ENCODE measurements at regions not wholly inside any gene's neighbourhood (a gene's known extent, or its start where the extent isn't known, plus 50 kb on each side); places are given as distances from the start of the nearest gene placed in this dataset.
A peak's percentile ranks its signal among the peaks of the same experiment; 100 is the strongest.

- POLR2A ChIA-PET = no interaction called here
- Mint-ChIP-seq H3K9me3 (peaks cover 0 to 38% (median 6%) of the 10 kb centered on the region in 9 donors), H3K27ac (no peak overlapping the region), H3K36me3 (peaks cover 0 to 22% (median 0%) of the 10 kb centered on the region in 3 donors), H3K4me1 (no peaks in the 10 kb centered on the region), H3K27me3 (peaks cover 0 to 20% (median 5%) of the 10 kb centered on the region in 5 donors), H3K4me3 (no peak overlapping the region)
- ATAC-seq (no peak), DNase-seq (no peak)
Measured at GRCh38 chr12:97948591-97948990, 486.0 kb downstream of the RMST start.

- Mint-ChIP-seq H3K27ac (no peak overlapping the region), H3K27me3 (peaks cover 0 to 33% (median 5%) of the 10 kb centered on the region in 5 donors), H3K36me3 (peaks cover 0 to 22% (median 0%) of the 10 kb centered on the region in 3 donors), H3K4me1 (no peaks in the 10 kb centered on the region), H3K9me3 (peaks cover 0 to 47% (median 9%) of the 10 kb centered on the region in 9 donors), H3K4me3 (no peak overlapping the region)
- POLR2A ChIA-PET = no interaction called here
- ATAC-seq (no peak), DNase-seq (no peak)
Measured at GRCh38 chr12:97951239-97951638, 488.6 kb downstream of the RMST start.

- no peak for ATAC-seq
- no peak overlapping the region for H3K27ac Mint-ChIP-seq
- H3K4me1 Mint-ChIP-seq = no peaks in the 10 kb centered on the region
Measured at GRCh38 chr12:97951717-97952116, 489.1 kb downstream of the RMST start.

DNA sequence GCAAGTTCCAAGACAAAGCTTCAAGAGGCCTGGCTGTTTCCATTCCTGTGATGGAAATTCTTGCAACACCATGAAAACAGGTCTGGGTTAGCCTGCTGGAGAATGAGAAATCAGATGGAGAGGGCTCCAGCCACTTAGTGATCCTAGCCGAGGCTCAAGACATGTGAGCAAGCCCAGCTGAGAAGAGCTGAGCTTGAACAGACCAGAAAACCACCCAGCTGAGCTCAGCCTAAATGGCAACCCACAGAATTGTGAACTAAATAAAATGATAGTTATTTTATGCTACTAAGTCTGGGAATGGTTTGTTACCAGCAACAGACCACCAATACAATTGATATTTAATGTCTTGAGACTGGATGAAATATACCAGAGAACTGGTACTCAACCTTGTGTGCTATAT is 494.5 kb downstream of the RMST start:
- H3K27me3 Mint-ChIP-seq = peaks cover 0 to 13% (median 0%) of the 10 kb centered on the region in 5 donors
- ATAC-seq (no peak), DNase-seq (no peak)
- POLR2A ChIA-PET = no interaction called here
- H3K4me1 Mint-ChIP-seq = no peaks in the 10 kb centered on the region
- H3K27ac Mint-ChIP-seq = no peak overlapping the region
- no peak overlapping the region for H3K4me3 Mint-ChIP-seq
- peaks cover 0 to 6% (median 0%) of the 10 kb centered on the region in 3 donors for H3K36me3 Mint-ChIP-seq
- H3K9me3 Mint-ChIP-seq = peaks cover 0 to 17% (median 6%) of the 10 kb centered on the region in 9 donors

More at GRCh38 chr12:97951717-97952116, 489.1 kb downstream of the RMST start:
- Mint-ChIP-seq H3K9me3 (peaks cover 0 to 48% (median 10%) of the 10 kb centered on the region in 9 donors), H3K36me3 (peaks cover 0 to 25% (median 0%) of the 10 kb centered on the region in 3 donors), H3K27me3 (peaks cover 0 to 33% (median 5%) of the 10 kb centered on the region in 5 donors), H3K4me3 (no peak overlapping the region)
- POLR2A ChIA-PET = no interaction called here
- no peak for DNase-seq

- H3K4me1 Mint-ChIP-seq = no peaks in the 10 kb centered on the region
- POLR2A ChIA-PET = no interaction called here
- no peak for DNase-seq
- no peak overlapping the region for H3K4me3 Mint-ChIP-seq
- peaks cover 0 to 6% (median 0%) of the 10 kb centered on the region in 3 donors for H3K36me3 Mint-ChIP-seq
- H3K9me3 Mint-ChIP-seq = peaks cover 0 to 16% (median 6%) of the 10 kb centered on the region in 9 donors
- ATAC-seq = no peak
- H3K27me3 Mint-ChIP-seq = peaks cover 0 to 4% (median 0%) of the 10 kb centered on the region in 5 donors
- H3K27ac Mint-ChIP-seq = no peak overlapping the region
Measured at GRCh38 chr12:97960225-97960624, 497.6 kb downstream of the RMST start.

GRCh38 chr12:97960741-97961608 is 498.4 kb downstream of the RMST start:
- DNase-seq = peak in 1 of 10 donors; percentile 3
- ATAC-seq = no peak
- H3K4me3 Mint-ChIP-seq = no peak overlapping the region
- peaks cover 0 to 2% (median 0%) of the 10 kb centered on the region in 5 donors for H3K27me3 Mint-ChIP-seq
- POLR2A ChIA-PET = no interaction called here
- peaks cover 0 to 11% (median 4%) of the 10 kb centered on the region in 9 donors for H3K9me3 Mint-ChIP-seq
- peaks cover 0 to 6% (median 0%) of the 10 kb centered on the region in 3 donors for H3K36me3 Mint-ChIP-seq
- H3K27ac Mint-ChIP-seq = no peak overlapping the region
- H3K4me1 Mint-ChIP-seq = no peaks in the 10 kb centered on the region

DNA sequence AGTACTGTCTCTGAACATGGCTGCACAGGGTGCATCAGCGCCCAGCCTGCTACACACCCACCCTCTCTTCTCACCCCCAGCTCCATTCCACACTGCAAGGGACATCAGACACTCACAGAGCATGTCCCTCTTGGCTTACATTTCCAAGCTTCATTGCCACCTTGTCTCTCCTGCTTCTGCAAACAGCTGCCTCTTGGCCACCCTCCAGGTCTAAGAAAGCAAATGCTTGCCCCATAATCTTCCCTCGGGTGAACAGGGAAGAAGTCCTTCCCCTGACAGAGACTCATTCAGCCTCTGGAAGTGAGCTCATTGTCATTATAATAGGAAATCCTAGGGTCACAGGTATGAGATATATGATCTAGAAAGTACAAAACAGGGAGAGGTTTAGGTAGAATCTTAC is 505.2 kb downstream of the RMST start:
- H3K4me1 Mint-ChIP-seq = no peaks in the 10 kb centered on the region
- no peak overlapping the region for H3K4me3 Mint-ChIP-seq
- DNase-seq (no peak), ATAC-seq (no peak)
- POLR2A ChIA-PET = no interaction called here
- H3K27ac Mint-ChIP-seq = no peak overlapping the region
- no peaks in the 10 kb centered on the region for H3K36me3 Mint-ChIP-seq
- H3K9me3 Mint-ChIP-seq = no peaks in the 10 kb centered on the region
- peaks cover 0 to 14% (median 2%) of the 10 kb centered on the region in 5 donors for H3K27me3 Mint-ChIP-seq

- no peaks in the 10 kb centered on the region for H3K36me3 Mint-ChIP-seq
- no peak for DNase-seq
- ATAC-seq = no peak
- peaks cover 0 to 14% (median 2%) of the 10 kb centered on the region in 5 donors for H3K27me3 Mint-ChIP-seq
- H3K4me1 Mint-ChIP-seq = no peaks in the 10 kb centered on the region
- no peak overlapping the region for H3K27ac Mint-ChIP-seq
- POLR2A ChIA-PET = no interaction called here
- H3K4me3 Mint-ChIP-seq = no peak overlapping the region
- no peaks in the 10 kb centered on the region for H3K9me3 Mint-ChIP-seq
Measured at GRCh38 chr12:97968641-97969197, 506.1 kb downstream of the RMST start.

DNA sequence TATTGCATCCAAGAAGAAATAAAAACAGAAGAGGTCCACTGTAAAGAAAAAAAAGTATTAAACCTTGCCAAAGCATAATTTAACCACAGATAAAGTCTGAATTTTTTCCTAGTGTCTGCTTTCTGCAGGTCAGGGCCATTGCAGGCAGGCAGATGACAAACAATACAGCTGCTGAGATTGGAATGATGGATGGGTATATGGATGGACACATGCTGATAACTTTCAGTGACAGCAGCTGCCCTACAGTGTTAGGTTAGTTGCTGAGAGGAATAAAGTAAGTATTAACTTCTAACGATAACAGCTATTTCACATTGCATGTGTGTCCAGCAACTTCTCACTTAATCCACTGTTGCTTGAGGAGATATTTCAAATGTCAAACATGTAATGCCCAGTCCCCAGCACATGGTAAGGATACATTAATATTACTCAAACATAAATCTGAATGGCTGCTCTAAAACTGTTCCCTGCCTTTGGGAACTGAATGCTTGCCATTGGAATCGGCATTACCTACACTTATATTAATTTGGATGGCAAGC is 515.3 kb downstream of the RMST start:
- POLR2A ChIA-PET = no interaction called here
- peaks cover 0 to 4% (median 0%) of the 10 kb centered on the region in 9 donors for H3K9me3 Mint-ChIP-seq
- no peaks in the 10 kb centered on the region for H3K4me1 Mint-ChIP-seq
- DNase-seq (no peak), ATAC-seq (no peak)
- no peaks in the 10 kb centered on the region for H3K36me3 Mint-ChIP-seq
- no peak overlapping the region for H3K4me3 Mint-ChIP-seq
- no peak overlapping the region for H3K27ac Mint-ChIP-seq
- peaks cover 0 to 13% (median 6%) of the 10 kb centered on the region in 5 donors for H3K27me3 Mint-ChIP-seq

DNA sequence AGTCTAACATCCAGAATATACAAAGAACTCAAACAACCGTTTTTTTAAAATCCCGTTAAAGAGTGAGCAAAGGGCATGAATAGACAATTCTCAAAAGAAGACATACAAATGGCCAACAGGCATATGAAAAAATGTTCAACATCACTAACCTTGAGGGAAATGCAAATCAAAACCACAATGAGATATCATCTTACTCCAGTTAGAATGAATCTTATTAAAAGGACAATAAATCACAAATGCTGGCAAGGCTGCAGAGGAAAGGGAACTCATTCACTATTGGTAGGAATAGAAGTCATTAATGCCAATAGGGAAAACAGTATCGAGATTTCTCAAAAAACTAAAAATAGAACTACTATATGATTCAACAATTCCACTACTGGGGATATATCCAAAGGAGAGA is 520.1 kb downstream of the RMST start:
- DNase-seq = no peak
- Mint-ChIP-seq H3K4me3 (no peak overlapping the region), H3K27ac (no peak overlapping the region), H3K27me3 (peaks cover 0 to 3% (median 0%) of the 10 kb centered on the region in 5 donors), H3K36me3 (no peaks in the 10 kb centered on the region), H3K9me3 (peaks cover 0 to 4% (median 0%) of the 10 kb centered on the region in 9 donors), H3K4me1 (no peaks in the 10 kb centered on the region)
- ATAC-seq = no peak
- POLR2A ChIA-PET = no interaction called here

- POLR2A ChIA-PET = no interaction called here
- H3K27me3 Mint-ChIP-seq = peaks cover 0 to 3% (median 0%) of the 10 kb centered on the region in 5 donors
- H3K4me1 Mint-ChIP-seq = no peaks in the 10 kb centered on the region
- no peaks in the 10 kb centered on the region for H3K36me3 Mint-ChIP-seq
- DNase-seq = no peak
- no peak overlapping the region for H3K27ac Mint-ChIP-seq
- H3K4me3 Mint-ChIP-seq = no peak overlapping the region
- H3K9me3 Mint-ChIP-seq = peaks cover 0 to 5% (median 0%) of the 10 kb centered on the region in 9 donors
- ATAC-seq = no peak
Measured at GRCh38 chr12:97983796-97984195, 521.2 kb downstream of the RMST start.

GRCh38 chr12:97984436-97984835 is 521.8 kb downstream of the RMST start:
- H3K4me1 Mint-ChIP-seq = no peaks in the 10 kb centered on the region
- peaks cover 0 to 3% (median 0%) of the 10 kb centered on the region in 5 donors for H3K27me3 Mint-ChIP-seq
- peaks cover 0 to 5% (median 0%) of the 10 kb centered on the region in 9 donors for H3K9me3 Mint-ChIP-seq
- POLR2A ChIA-PET = no interaction called here
- DNase-seq (no peak), ATAC-seq (no peak)
- H3K36me3 Mint-ChIP-seq = no peaks in the 10 kb centered on the region
- H3K4me3 Mint-ChIP-seq = no peak overlapping the region
- H3K27ac Mint-ChIP-seq = no peak overlapping the region

DNA sequence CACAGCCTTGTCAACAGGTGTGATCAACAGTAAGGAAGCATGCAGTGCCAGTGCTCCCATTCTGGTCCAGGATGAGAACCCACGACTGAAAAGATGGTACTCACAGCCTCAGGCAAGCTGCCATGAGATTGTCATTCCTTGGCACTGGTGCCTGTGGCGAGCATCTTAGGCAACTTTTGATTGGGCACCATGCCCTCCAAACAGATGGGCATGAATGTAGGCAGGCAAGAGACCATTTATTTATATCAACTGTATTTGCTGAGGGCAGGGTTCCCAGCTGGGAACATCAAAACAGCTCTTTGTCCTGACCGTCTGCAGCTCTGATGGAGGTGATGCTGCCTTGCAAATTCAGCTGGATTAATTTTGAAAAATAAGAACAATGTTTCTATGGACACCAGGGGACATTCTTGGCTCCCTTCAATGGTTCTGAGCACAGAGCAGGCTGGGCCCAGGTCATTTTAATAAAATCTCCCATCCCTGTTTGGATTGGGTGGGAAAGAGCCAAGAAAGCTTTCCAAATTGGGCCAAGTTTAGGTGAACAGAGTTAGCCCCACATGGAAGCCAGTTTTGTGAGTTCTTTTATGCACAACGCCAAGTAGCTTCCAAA is 522.5 kb downstream of the RMST start:
- H3K27me3 Mint-ChIP-seq = peaks cover 0 to 1% (median 0%) of the 10 kb centered on the region in 5 donors
- no peaks in the 10 kb centered on the region for H3K4me1 Mint-ChIP-seq
- H3K36me3 Mint-ChIP-seq = no peaks in the 10 kb centered on the region
- no peak for DNase-seq
- H3K4me3 Mint-ChIP-seq = no peak overlapping the region
- H3K9me3 Mint-ChIP-seq = peaks cover 0 to 5% (median 0%) of the 10 kb centered on the region in 9 donors
- no peak for ATAC-seq
- H3K27ac Mint-ChIP-seq = no peak overlapping the region
- POLR2A ChIA-PET = no interaction called here

Measured in naive thymus-derived CD8-positive, alpha-beta T cell (primary cell).